ENCODE measurements at regions not wholly inside any gene's neighbourhood (a gene's known extent, or its start where the extent isn't known, plus 50 kb on each side); places are given as distances from the start of the nearest gene placed in this dataset.

DNA sequence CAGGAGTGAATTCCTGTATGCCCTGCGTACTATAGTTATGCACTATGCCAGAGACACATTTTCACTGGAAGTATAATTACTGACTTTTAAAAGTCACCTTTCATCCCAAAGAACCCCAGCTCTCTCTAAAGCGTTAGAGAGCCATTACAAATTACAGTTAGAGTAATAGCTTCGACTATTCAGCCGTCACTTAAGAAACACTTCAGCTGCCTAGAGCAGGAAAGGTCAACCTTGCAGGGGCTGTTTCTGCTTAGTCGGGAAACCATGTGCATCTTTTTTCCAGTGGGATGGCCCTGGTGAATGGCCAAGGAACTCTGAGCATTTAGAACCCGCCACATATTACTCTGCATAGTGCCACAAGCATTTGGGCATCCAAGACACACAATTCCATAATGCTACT lies 235.9 kb downstream of the ARRDC4 start:
- DNase-seq (ENCODE audit: low read depth in 3 of 3): no peak

- DNase-seq (ENCODE audit: low read depth in 3 of 3): no peak
Observed at GRCh38 chr15:98202256-98202655, 241.8 kb downstream of the ARRDC4 start.

DNA sequence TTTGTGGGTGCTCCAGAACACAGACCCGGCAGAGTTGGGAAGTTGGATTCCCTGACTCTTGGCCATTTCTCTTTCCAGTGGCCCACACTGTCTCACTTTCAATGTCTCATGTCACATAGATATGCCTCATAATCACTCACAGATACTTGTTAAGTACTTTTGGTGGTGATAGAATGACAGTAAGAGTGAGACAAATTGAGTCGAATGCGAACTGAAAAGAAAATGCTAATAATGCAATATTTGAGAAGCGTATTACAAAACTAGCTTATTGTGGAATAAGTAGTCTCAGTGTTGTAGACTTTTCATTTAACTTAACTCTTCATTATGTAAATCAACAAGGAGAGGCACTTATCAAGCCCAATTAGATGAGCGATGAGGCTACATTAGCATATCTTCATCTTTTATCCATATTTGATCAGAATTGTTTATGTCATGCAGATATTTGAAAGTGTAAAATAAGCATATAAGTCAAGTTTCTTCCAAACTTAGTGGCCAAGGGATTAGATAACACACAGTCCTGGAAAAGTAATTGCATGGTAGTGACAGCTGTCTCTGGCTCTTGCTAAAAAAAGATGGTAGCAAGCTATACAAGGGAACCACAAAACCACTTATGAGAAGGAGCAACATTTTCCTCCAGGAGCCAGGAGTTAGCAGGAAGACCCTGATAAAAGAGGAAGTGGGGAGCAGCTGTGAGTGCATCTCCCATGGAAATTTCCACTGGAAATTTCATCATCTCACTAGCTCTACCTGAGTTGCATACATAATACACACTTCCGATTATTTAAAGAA lies 243.6 kb downstream of the ARRDC4 start:
- no peak for DNase-seq (ENCODE audit: low read depth in 3 of 3)

- no peak for DNase-seq (ENCODE audit: low read depth in 3 of 3)
Observed at GRCh38 chr15:98207928-98208327, 247.4 kb downstream of the ARRDC4 start.

DNA sequence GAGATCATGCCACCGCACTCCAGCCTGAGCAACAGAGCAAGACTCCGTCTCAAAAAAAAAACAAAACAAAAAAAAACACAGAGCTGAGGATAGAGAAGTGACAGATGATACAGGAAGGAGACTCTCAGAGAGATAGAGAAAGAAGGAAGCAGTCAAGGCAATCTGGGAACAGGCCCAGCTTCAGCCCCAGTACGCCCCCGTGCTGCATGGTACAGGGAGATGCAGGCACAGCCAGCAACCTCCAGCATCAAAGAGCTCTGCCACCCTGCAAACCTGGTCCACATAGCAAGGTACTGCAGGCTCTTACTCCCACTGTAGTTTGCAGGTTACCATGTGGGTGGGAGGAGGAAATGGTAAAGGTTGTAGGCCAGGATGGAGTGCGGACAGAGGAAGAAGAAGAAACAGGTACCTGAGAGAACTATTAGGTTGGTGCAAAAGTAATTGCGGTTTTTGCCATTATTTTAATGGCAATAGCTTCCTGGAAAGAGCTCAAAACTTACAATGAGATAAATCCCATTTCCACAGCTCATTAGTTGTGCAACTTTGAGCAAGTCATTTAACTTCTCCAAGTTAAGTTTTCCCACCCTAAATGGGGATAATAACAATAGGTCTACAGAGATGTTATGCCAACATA lies 253.0 kb downstream of the ARRDC4 start:
- no peak for DNase-seq (ENCODE audit: low read depth in 3 of 3)

GRCh38 chr15:98216166-98216565 lies 255.7 kb downstream of the ARRDC4 start:
- no peak for DNase-seq (ENCODE audit: low read depth in 3 of 3)

DNA sequence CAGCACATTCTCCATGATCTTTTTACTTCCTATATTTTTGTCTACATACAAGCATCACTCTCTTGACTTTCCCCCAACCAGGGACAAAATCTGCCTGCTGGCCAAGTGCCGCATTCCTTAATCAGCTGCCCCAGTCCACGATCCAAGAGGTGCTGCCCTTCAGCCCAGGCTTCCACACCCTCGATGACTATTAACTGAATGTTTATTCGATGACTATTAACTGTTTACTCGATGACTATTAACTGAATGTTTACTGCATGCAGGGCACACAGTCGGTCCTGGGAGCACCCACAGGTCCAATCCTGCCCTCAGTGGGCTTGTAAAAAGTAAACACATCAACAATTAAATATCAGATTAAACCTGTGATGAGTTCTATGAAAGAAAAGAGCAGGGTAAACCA lies 256.9 kb downstream of the ARRDC4 start:
- no peak for DNase-seq (ENCODE audit: low read depth in 3 of 3)

DNA sequence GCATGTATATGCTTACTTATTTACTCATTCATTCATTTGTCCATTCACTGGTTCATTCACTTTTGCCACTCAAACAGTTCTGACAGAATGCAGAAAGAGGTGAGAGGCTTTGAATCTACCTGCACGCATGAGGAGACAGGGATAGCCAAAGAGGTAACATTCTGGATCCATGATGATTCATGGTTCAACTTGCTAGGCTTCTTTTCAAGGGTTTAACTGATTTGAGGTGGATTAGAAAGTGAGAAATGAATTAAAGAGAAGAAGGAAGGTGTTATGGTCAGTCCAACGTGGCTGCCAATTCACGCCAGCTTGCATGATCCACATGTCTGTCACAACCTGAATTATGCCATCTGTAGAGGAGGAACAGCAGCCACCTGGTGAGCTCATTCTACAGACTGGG lies 260.6 kb downstream of the ARRDC4 start:
- no peak for DNase-seq (ENCODE audit: low read depth in 3 of 3)

DNA sequence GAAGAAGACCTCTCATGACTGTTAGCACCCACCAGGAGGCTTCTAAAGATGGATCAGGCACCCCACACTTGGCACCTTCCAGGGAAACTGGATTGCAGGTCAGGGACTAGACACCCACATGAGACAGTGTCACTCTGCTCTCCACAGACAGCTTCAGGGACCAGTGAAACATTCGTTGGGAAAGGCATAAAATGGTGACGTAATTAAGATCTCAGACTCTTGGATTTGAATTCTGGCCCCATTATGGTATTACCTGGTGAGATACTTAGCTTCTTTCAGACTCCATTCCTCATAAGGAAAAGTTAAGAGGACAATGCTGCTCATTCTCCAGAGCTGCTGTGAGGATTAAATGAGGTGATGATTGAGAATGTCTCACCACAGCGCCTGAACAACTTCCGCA lies 261.1 kb downstream of the ARRDC4 start:
- no peak for DNase-seq (ENCODE audit: low read depth in 3 of 3)

GRCh38 chr15:98226149-98226548 lies 265.6 kb downstream of the ARRDC4 start:
- DNase-seq (ENCODE audit: low read depth in 3 of 3): no peak

- no peak for DNase-seq (ENCODE audit: low read depth in 3 of 3)
Observed at GRCh38 chr15:98226578-98226977, 266.1 kb downstream of the ARRDC4 start.

DNA sequence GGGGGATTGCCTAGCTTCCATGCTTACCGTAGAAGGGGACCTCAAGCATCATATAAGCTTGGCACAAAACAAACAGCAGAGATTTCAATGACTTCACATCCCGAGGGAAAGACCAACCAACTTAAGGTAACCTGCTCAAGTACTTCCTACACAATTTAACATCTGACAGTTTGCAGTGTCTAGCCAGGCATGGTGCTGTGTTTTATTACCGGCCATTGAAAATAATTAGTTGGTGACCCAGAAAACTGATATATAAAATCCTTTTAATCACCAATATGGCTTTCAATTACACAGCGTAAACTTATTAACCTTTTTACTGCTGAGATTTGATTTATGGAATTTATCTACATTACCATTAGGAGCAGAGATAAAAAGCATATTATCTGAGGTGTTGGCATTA lies 268.3 kb downstream of the ARRDC4 start:
- DNase-seq (ENCODE audit: low read depth in 3 of 3): no peak

- no peak for DNase-seq (ENCODE audit: low read depth in 3 of 3)
Observed at GRCh38 chr15:98230975-98231374, 270.5 kb downstream of the ARRDC4 start.

- DNase-seq (ENCODE audit: low read depth in 3 of 3): no peak
Observed at GRCh38 chr15:98231696-98232440, 271.4 kb downstream of the ARRDC4 start.

DNA sequence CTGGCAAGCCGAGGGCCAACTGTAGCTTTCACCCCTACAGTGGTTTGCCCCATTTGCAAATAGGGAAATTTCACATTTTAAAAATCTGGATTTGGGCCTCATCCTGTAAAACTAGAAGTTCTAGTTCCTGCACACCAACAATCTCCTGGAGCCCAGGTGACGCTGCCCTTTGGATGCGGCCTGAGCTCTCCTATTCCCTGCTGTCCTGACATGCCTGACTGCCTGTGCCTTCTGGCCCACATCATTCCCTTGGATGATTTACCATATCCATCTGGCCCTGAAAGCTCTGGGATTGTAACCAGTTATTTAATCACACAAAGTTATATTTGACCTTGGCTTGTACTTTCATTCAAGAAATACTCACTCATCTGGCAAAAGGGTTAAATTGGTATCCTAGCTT lies 272.3 kb downstream of the ARRDC4 start:
- no peak for DNase-seq (ENCODE audit: low read depth in 3 of 3)

- DNase-seq (ENCODE audit: low read depth in 3 of 3): no peak
Observed at GRCh38 chr15:98233873-98234272, 273.4 kb downstream of the ARRDC4 start.

DNA sequence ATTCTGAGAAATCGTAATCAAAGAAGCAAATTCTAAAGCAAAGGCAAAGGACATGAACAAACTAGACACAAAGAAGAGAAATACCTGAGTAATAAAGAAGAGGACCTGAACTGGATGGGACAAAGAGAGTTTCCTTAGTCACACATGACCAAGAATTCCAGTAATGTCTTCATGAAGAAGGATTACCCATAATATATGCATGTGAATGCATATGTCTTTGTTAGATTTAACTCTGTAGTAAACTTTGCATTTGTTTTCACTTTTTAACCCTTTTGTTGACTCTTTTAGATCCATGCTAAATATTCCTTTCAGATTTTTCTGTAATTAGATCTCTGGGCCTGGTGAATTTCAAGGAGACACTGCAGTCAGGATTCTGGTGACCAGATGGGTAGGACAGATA lies 279.8 kb downstream of the ARRDC4 start:
- DNase-seq (ENCODE audit: low read depth in 3 of 3): no peak

GRCh38 chr15:98241032-98241554 lies 280.6 kb downstream of the ARRDC4 start:
- DNase-seq (ENCODE audit: low read depth in 3 of 3): no peak

- no peak for DNase-seq (ENCODE audit: low read depth in 3 of 3)
Observed at GRCh38 chr15:98257290-98257689, 296.8 kb downstream of the ARRDC4 start.

GRCh38 chr15:98263787-98264186 lies 303.3 kb downstream of the ARRDC4 start:
- no peak for DNase-seq (ENCODE audit: low read depth in 3 of 3)

DNA sequence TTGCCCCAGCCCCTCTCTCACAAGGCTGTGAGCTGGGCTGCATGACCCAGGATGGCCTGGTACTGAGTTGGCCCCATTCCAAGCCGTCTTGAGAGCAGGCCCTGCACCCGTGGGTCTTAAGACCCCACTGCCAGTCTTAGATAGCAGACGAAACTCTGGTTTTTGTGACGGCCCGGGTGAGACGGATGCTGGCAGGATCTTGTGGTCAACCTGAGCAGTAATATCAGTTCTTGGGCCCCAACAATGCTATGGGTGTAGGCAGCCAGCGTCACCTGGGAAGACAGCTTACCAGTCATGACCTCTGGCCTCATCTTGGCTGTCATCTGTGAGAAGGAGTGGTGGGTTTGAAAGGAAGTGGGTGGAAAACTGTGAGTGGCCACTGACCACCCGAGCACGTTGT lies 305.8 kb downstream of the ARRDC4 start:
- no peak for DNase-seq (ENCODE audit: low read depth in 3 of 3)

DNA sequence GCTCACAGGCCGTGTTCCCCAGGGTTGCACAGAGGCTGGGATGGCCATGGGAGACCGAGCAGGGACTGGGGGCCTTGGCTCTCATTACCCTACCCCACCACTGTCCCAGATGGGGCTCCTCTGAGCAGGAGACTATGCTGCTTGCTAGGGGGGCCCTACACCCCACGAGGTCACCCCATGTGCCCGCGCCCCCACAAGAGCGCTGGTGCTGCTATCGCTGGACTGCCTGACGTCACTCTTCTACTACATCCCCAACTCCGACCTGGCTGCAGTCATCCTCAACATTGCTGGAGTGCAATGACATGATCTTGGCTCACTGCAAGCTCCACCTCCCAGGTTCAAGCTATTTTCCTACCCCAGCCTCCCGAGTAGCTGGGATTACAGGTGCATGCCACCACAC lies 307.7 kb downstream of the ARRDC4 start:
- no peak for DNase-seq (ENCODE audit: low read depth in 3 of 3)

- no peak for DNase-seq (ENCODE audit: low read depth in 3 of 3)
Observed at GRCh38 chr15:98272625-98273024, 312.1 kb downstream of the ARRDC4 start.
